ENCODE measurements at regions not wholly inside any gene's neighbourhood (a gene's known extent, or its start where the extent isn't known, plus 50 kb on each side); places are given as distances from the start of the nearest gene placed in this dataset.

- FAIRE-seq = no peak
- TF ChIP-seq, protein P1, sequence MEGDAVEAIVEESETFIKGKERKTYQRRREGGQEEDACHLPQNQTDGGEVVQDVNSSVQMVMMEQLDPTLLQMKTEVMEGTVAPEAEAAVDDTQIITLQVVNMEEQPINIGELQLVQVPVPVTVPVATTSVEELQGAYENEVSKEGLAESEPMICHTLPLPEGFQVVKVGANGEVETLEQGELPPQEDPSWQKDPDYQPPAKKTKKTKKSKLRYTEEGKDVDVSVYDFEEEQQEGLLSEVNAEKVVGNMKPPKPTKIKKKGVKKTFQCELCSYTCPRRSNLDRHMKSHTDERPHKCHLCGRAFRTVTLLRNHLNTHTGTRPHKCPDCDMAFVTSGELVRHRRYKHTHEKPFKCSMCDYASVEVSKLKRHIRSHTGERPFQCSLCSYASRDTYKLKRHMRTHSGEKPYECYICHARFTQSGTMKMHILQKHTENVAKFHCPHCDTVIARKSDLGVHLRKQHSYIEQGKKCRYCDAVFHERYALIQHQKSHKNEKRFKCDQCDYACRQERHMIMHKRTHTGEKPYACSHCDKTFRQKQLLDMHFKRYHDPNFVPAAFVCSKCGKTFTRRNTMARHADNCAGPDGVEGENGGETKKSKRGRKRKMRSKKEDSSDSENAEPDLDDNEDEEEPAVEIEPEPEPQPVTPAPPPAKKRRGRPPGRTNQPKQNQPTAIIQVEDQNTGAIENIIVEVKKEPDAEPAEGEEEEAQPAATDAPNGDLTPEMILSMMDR (IDR thresholded peaks at IDR 0.05; ENCODE audit: insufficient read depth, missing control alignments) = no peak
Measured at GRCh38 chr2:136448986-136449780, 316.2 kb upstream of the THSD7B start.

DNA sequence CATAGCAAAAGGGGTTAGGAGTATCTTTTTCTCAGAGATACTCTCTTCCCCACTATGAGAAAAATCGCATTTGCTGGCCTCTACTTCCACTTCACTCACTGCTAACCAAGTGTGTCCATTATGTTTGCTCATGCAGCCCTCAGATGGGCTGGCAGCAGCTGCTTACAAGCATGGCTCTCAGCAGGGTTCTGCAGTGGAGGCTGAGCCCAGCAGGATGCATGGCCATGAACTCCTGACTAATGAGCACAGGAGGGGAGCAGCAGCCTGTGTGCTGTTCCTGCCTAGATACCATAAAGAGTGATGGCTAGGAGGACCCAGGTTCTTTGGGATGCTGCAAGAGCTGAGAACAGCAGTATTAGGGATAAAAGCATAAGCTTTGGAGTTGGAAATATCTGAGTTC, 316.9 kb upstream of the THSD7B start:
- DNase-seq (ENCODE audit: insufficient read length, low spot score) (no peak), FAIRE-seq (no peak)
- TF ChIP-seq, protein P1 (IDR thresholded peaks at IDR 0.05; ENCODE audit: insufficient read depth, missing control alignments) = no peak

More at GRCh38 chr2:136448986-136449780, 316.2 kb upstream of the THSD7B start:
- DNase-seq (ENCODE audit: insufficient read length, low spot score) = no peak

- FAIRE-seq (no peak), DNase-seq (ENCODE audit: insufficient read length, low spot score) (no peak)
- TF ChIP-seq, protein P1 (IDR thresholded peaks at IDR 0.05; ENCODE audit: insufficient read depth, missing control alignments) = no peak
Measured at GRCh38 chr2:136444323-136444722, 321.0 kb upstream of the THSD7B start.

DNA sequence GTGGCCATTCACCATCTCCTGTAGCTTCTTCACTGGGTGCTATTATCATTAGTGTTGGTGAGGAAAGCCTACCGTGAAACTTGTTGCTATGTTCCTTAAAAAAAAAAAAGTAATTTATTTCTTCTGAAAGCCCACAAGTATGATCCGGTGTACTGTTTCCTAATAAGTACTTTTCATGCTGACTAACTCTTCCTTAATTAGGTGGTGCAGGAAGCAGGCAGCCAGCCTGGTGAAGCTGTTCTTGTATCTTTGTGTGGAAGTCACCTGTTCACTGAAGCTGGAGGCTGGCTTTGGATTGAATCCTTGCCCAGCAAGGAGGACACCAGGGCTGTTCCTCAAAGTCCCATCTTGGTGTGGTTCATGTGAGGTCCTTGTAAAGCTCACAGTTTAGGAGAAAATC, 321.7 kb upstream of the THSD7B start:
- FAIRE-seq (no peak), DNase-seq (ENCODE audit: insufficient read length, low spot score) (no peak)
- TF ChIP-seq, protein P1 (IDR thresholded peaks at IDR 0.05; ENCODE audit: insufficient read depth, missing control alignments) = no peak

DNA sequence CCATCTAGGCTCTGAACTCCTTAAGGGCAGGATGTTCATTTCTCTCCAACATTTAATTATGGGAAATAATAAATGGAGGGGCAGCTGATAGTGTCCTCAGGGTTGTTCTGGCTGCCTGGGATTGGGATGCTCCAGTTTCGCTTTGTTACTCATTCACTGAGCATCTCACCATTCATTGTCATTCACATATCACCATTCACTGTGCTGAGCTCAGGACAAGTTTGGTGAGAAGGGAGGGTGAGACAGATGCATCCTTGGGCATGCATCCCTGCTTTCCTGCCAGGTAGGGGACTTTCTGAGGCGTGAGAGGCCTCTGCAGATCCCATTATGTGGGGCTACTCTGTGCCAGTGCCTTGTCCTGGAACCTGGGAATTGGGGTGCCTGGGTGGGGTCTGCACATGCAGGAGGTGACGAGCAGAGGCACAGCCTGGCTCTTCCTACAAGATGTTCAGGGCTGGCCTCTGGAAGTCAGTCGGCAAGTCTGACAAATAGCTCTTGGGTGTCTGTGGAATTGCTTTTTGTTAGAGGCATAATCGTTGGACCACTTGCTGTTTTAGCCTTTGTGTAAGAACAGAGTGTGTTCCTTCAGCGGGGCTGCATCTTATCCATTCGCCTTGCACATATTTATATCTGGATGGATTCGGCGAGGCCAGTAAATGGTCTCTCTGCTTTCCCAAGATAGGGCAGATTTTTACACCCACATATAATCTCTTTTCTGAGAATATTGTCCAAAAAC, 323.2 kb upstream of the THSD7B start:
- FAIRE-seq = no peak
- DNase-seq (ENCODE audit: insufficient read length, low spot score) = no peak

GRCh38 chr2:136439064-136439676, 321.2 kb upstream of the CXCR4 start:
- TF ChIP-seq, protein P1 (IDR thresholded peaks at IDR 0.05; ENCODE audit: insufficient read depth, missing control alignments) = no peak
- FAIRE-seq (no peak), DNase-seq (ENCODE audit: insufficient read length, low spot score) (no peak)

More for the DNA sequence above, 323.2 kb upstream of the THSD7B start:
- TF ChIP-seq, protein P1 (IDR thresholded peaks at IDR 0.05; ENCODE audit: insufficient read depth, missing control alignments) = no peak
